ENCODE measurements at regions not wholly inside any gene's neighbourhood (a gene's known extent, or its start where the extent isn't known, plus 50 kb on each side); places are given as distances from the start of the nearest gene placed in this dataset.
"Not testable (repeated sequence)": the region's sequence is repeated elsewhere in the genome, so short reads cannot be mapped to it uniquely, and the experiment has no call there.

- not testable (repeated sequence) for DNase-seq
Measured at GRCh38 chr4:186847429-186848131, 123.9 kb upstream of the FAT1 start.

DNA sequence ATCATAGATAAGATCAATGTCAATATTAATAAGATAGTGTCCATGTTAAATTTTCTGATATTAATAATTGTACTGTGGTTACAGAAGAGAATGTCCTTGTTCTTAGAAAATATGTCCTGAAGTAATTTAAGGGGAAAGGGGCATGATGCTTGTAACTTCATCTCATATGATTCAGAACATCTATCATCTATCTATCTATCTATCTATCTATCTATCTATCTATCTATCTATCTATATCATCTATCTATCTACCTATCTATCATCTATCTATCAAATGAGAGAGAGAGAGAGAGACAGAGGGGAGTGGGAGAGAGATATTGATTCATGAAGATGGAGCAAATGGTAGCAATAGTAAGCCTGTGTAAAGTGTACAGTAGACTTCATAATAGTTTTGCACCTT lies 124.8 kb upstream of the FAT1 start:
- DNase-seq = no peak

DNA sequence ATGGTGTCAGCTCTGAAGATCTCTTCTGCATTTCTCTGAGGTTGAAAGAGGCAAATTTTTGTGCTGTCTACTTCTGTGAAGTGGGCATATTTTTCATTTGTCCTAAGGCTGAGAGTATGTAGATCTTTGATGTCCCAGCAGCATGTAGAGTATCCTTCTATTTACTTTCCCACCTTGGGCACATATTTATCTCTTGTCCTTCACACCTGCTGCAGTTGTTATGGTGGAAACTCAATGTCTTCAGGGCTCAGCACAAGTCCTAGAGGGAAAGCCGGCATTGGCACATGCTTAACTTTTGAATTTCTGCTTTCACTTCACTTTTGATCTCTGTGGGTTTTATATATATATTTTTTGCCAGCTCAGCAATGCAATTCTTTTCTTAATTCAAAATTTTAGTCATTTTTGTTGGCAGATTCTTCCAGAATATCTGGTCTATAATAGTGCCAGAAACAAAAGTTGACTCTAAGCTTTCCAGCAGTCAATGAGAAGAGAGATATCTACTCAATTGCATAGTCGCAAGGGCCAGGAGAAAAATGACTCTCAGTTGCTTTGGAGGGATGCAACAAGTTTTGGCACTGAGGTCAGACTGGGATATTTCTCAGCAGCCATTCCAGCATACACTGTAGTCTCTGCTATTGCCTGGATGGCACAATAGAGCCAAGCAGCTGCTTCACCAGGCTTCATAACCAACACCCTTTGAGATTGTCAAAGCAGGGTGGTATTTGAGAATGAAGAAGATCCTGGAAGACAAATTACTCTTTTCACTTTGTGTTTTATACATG lies 127.8 kb upstream of the FAT1 start:
- DNase-seq = no peak

GRCh38 chr4:186852073-186852420 lies 128.4 kb upstream of the FAT1 start:
- no peak for DNase-seq

- no peak for DNase-seq
Measured at GRCh38 chr4:186852964-186853391, 129.3 kb upstream of the FAT1 start.

- no peak for DNase-seq
Measured at GRCh38 chr4:186854256-186854655, 130.6 kb upstream of the FAT1 start.

- no peak for DNase-seq
Measured at GRCh38 chr4:186855111-186855510, 131.5 kb upstream of the FAT1 start.

- no peak for DNase-seq
Measured at GRCh38 chr4:186857793-186858192, 134.1 kb upstream of the FAT1 start.

DNA sequence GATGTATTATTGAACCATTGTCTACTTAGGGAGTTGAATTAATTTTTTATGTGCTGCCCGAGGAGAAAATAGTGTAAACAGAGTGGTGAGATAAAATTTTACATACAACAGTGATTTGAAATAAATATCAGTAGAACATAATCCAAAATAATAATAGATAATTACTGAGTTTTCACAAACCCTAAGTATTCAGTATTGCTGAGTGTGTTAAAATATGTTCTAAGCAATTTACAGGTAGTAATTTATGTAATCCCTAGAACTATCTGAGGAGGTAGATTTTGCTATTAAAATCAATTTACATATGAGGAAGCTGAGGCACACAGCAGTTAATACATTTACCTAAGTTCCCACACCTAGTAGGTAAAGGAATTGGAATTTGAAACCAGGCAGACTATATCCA lies 134.7 kb upstream of the FAT1 start:
- no peak for DNase-seq

GRCh38 chr4:186859420-186859819 lies 135.8 kb upstream of the FAT1 start:
- no peak for DNase-seq

DNA sequence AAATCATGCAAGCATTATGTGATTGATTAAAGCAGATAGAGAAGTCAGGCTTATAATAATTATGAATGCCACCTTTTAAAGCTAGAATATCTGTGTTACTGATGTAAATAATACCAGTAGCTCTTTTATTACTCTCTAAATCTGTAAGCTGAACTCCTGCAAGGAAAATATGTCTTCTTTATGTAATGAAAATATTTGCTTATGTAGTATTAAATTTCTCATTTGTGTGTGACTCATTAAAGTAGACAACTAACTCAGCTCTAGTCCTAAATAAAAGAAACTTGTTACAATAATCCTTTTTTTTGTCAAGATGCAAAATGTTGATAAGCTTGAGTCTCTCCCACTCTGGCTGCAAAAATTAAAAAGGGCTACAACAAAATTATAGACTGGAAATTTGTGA lies 137.7 kb upstream of the FAT1 start:
- DNase-seq = no peak

- DNase-seq = no peak
Measured at GRCh38 chr4:186871856-186872255, 148.2 kb upstream of the FAT1 start.

DNA sequence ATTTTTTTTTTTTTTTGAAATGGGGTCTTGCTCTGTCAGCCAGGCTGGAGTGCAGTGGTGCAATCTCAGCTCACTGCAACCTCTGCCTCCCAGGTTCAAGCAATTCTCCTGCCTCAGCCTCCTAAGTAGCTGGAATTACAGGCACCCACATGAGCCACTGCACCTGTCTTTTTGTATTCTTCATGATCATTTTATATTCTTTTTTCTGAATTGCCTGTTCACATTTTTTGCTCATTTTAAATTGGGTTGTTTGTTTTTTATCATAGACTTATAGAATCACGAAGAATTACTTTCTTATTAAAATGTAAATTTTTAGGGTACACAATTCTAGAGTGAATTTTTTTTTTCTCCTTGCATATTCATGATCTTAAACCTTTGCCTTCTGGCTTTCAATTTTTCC lies 149.4 kb upstream of the FAT1 start:
- DNase-seq = not testable (repeated sequence)

DNA sequence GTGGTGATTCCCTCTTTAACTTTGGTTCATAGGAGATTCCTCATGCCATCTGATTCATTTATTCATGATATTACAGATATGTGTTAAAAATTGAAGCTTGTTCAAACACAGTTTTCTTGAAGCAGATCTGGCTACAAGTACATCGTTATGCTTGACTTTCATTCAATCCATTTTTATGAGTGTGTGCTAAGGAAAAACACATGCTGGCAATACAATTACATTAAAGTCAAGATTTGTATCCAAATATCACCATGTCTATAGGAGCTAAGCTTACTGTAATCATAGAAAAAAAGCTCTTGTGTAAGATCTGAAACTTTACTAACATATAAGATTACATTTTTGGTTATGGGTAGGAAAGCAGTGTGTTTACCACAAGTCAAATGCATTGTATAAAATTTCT lies 151.8 kb upstream of the FAT1 start:
- DNase-seq = no peak

DNA sequence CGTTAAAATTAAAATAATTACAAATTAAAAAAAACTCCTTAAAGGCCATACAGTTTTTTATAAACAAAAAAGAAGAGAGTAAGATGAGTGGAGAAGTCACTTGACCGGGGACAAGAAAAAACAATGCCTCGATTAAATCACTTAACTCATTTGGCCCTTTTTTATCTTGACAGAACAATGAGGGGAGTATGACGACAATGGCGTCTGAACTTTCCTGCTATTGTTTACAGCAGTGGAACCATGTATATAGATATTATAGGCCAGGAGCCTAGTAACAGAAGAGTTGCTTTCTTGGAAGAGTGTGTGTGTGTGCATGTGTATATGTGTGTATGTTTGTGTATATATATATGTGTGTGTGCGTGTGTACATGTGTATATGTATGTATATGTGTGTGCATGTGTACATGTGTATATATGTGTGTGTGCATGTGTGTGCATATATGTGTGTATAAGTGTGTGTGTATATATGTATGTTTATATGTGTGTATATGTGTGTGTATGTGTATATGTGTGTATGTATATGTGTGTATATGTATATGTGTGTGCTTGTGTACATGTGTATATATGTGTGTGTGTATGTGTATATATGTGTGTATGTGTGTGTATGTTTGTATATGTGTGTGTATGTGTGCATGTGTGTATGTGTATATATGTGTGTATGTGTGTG lies 153.4 kb upstream of the FAT1 start:
- DNase-seq = no peak

GRCh38 chr4:186878203-186878776 lies 154.6 kb upstream of the FAT1 start:
- DNase-seq = no peak

GRCh38 chr4:186881521-186882220 lies 158.0 kb upstream of the FAT1 start:
- DNase-seq = no peak

DNA sequence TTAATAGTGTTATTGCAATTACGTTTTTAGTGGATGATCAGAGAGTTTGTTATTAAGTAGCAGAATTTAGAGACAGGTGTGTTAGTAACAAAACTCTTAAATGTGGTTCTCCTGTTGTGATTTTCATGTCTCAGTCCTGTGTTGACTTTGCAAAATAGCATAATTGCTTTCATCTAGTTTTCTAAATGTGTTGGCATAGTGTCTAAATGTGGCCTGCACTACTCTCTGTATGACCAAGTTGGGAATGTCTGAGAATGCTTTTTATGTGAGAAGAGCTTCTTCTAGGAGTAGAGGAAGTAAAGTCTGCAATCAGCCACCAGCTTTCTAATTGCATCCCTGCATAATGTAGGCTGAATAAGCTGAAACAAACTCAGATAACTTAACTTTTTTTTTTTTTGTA lies 158.6 kb upstream of the FAT1 start:
- no peak for DNase-seq

- DNase-seq = no peak
Measured at GRCh38 chr4:186885289-186885688, 161.6 kb upstream of the FAT1 start.

DNA sequence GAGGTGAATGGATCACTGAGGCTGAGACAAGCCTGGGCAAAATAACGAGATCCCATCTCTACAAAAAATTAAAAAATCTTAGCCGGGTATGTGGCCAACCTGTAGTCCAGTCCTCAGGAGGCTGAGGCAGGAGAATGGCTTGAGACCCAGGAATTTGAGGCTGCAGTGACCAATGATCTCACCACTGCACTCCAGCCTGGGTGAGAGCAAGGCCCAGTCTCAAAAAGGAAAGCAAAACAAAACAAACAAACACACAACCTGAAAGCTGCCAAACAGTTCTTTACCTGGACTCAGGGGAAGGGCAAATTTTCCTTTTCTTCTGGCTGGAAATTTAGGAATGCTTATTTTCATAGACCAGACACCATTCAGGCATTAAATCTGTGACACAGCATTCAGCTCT lies 163.1 kb upstream of the FAT1 start:
- DNase-seq = no peak

- no peak for DNase-seq
Measured at GRCh38 chr4:186887291-186887700, 163.6 kb upstream of the FAT1 start.

- no peak for DNase-seq
Measured at GRCh38 chr4:186887752-186888151, 164.1 kb upstream of the FAT1 start.

Measured in CD4-positive, alpha-beta T cell treated with Interleukin-4 for 1 hour (primary cell).